HepG2 (cell line): ENCODE measurements at regions not wholly inside any gene's neighbourhood (a gene's known extent, or its start where the extent isn't known, plus 50 kb on each side); places are given as distances from the start of the nearest gene placed in this dataset.

Experiments
- ATAC-seq: fragments of 200-7000 bp; cut with Tn5 transposase; 3 replicates; pipeline ENCODE4 v1.9.1; 2020; ENCODE audit warnings: mild to moderate bottlenecking, moderate library complexity
- BruUV-seq: library from RNA; stranded (reverse); fragments of 400-500 nt; replicated peaks from 2 replicates; lab custom pipeline; 2021; lab: Mats Ljungman, UMichigan
- CTCF ChIA-PET: fragments of 300-600 bp; formaldehyde crosslinking; extraction: SDS; loops from one replicate; lab custom pipeline; 2021; ENCODE audit warnings: low total read pairs, inconsistent platforms, low intra/inter-chr PET ratio; lab: Yijun Ruan, JAX
- POLR2A ChIA-PET: fragments of 350-600 bp; sonication (Branson Sonifier 250); formaldehyde crosslinking; loops from one replicate; lab custom pipeline; 2020; ENCODE audit warnings: antibody characterized with exemption, inconsistent platforms; lab: Yijun Ruan, JAX
- DNase-seq: peaks from one replicate; pipeline ENCODE4 v3.0.0-alpha.2; 2015; ENCODE audit warnings: low spot score
- FAIRE-seq: peaks from 3 replicates; lab custom pipeline; 2011; peaks lifted over from hg19 to GRCh38; lab: Jason Lieb, UNC
- H2AFZ ChIP-seq: one replicate; pipeline ENCODE4 v1.6.1; 2011; ENCODE audit warnings: low read length, inconsistent platforms
- H3K27ac ChIP-seq: fragments of 300-600 bp; 3 replicates; pipeline ENCODE4 v1.8.0; 2011; ENCODE audit warnings: mixed run types, mild to moderate bottlenecking, mixed read lengths, low read length, inconsistent platforms; ENCODE audit not compliant: insufficient read depth; ENCODE audit errors: extremely low read length
- H3K27me3 ChIP-seq, 2 experiments: fragments of 200-600 bp in 1 of 2; 2 replicates in 1 of 2; 3 replicates in 1 of 2; pipeline versions ENCODE4 v1.6.0 to v1.8.0; 2011; ENCODE audit warnings: low read length in 2 of 2, mild to moderate bottlenecking in 2 of 2, moderate library complexity in 2 of 2, inconsistent platforms in 1 of 2; ENCODE audit not compliant: insufficient read depth in 2 of 2, control insufficient read depth in 1 of 2
- H3K36me3 ChIP-seq, 2 experiments: fragments of 200-600 bp in 1 of 2; replicated peaks in 1 of 2; 2 replicates in 1 of 2; 3 replicates in 1 of 2; pipeline versions ENCODE4 v1.5.1 to v1.8.0; 2011; ENCODE audit warnings: low read length in 2 of 2, inconsistent platforms in 1 of 2; ENCODE audit not compliant: insufficient read depth in 2 of 2, control insufficient read depth in 1 of 2
- H3K4me1 ChIP-seq: 2 replicates; pipeline ENCODE4 v1.5.1; 2012; ENCODE audit warnings: low read length, inconsistent platforms; ENCODE audit not compliant: insufficient read depth
- H3K4me2 ChIP-seq: 2 replicates; pipeline ENCODE4 v1.6.0; 2011; ENCODE audit warnings: low read depth, low read length, inconsistent platforms
- H3K4me3 ChIP-seq, 3 experiments: fragments of 200-600 bp in 1 of 3; sonication (generic), shearing (Covaris generic) in 1 of 3; replicated peaks in 1 of 3; 2 replicates each; pipeline ENCODE4 v1.5.1; 2011 to 2016; ENCODE audit warnings: low read length in 3 of 3, inconsistent platforms in 2 of 3, low read depth in 2 of 3, mild to moderate bottlenecking in 2 of 3, control low read depth in 1 of 3, mixed read lengths in 1 of 3; ENCODE audit not compliant: insufficient read depth in 1 of 3
- H3K79me2 ChIP-seq: one replicate; pipeline ENCODE4 v1.6.1; 2011; ENCODE audit warnings: low read length, inconsistent platforms; ENCODE audit not compliant: insufficient read depth
- H3K9ac ChIP-seq: 2 replicates; pipeline ENCODE4 v1.6.0; 2011; ENCODE audit warnings: mild to moderate bottlenecking, low read depth, low read length, inconsistent platforms; ENCODE audit not compliant: insufficient read depth
- H3K9me3 ChIP-seq: 2 replicates; pipeline ENCODE4 v1.5.1; 2012; ENCODE audit warnings: mild to moderate bottlenecking, low read length
- H4K20me1 ChIP-seq: 2 replicates; pipeline ENCODE4 v1.6.0; 2011; ENCODE audit warnings: inconsistent platforms, mild to moderate bottlenecking, low read length, moderate library complexity; ENCODE audit not compliant: insufficient read depth
- ATAD3A ChIP-seq: sonication (generic); formaldehyde crosslinking; IDR thresholded peaks from 2 replicates; pipeline ENCODE4 v1.4.0; 2020; ENCODE audit warnings: missing genetic modification reagents
- ATF7 ChIP-seq, 2 experiments: fragments of 450-650 bp in 1 of 2; sonication (generic) in 1 of 2; formaldehyde crosslinking in 1 of 2; IDR thresholded peaks; 2 replicates each; pipeline versions ENCODE4 v1.4.0 to v1.6.1; 2016 to 2020; ENCODE audit warnings: antibody characterized with exemption in 1 of 2, mild to moderate bottlenecking in 1 of 2, missing genetic modification reagents in 1 of 2
- CREB1 ChIP-seq, 2 experiments: fragments of 450-650 bp in 1 of 2; IDR thresholded peaks; 2 replicates each; pipeline ENCODE4 v1.6.1; 2016 to 2017; ENCODE audit warnings: control low read depth in 1 of 2, mild to moderate bottlenecking in 1 of 2, missing compliant biosample characterization in 1 of 2, missing genetic modification characterization in 1 of 2
- RERE ChIP-seq: IDR thresholded peaks from 2 replicates; pipeline ENCODE4 v1.6.1; 2016; ENCODE audit warnings: low read depth, missing genetic modification reagents, missing compliant biosample characterization
- ZNF263 ChIP-seq: sonication (generic); formaldehyde crosslinking; IDR thresholded peaks from 2 replicates; pipeline ENCODE4 v1.4.0; 2020; ENCODE audit warnings: missing genetic modification reagents
- ZNF619 ChIP-seq: sonication (generic); formaldehyde crosslinking; IDR thresholded peaks from 2 replicates; pipeline ENCODE4 v1.4.0; 2020; ENCODE audit warnings: mild to moderate bottlenecking, missing genetic modification reagents
- ZNF770 ChIP-seq: sonication (generic); formaldehyde crosslinking; IDR thresholded peaks from 2 replicates; pipeline ENCODE4 v1.5.0; 2020; ENCODE audit warnings: mild to moderate bottlenecking, missing genetic modification reagents
- WGBS: methylation state at CpG from one replicate; pipeline ENCODE4 v1.1.6; 2017; ENCODE audit warnings: low lambda C conversion rate; 5-methylcytosine and 5-hydroxymethylcytosine counted together
- in situ Hi-C: cut with HindIII; loops from 2 replicates; pipeline ENCODE4 v1.10.0; 2017; ENCODE audit warnings: low pct_unique_long_range_greater_than_20kb; ENCODE audit not compliant: extremely low pct_ligation_motif_present
- intact Hi-C: fragments of 100-400 bp; cut with micrococcal nuclease; formaldehyde crosslinking; loops from one replicate; pipeline ENCODE4 v1.10.0; 2022; ENCODE audit not compliant: unreplicated experiment

GRCh38 chr20:16848061-16848460 lies 99.9 kb downstream of the OTOR start (continued):
- no peak for TF ChIP-seq ZNF770 (CRISPR knock-in tag)
- TF ChIP-seq ZNF263, result no peak

GRCh38 chr20:16848526-16848925 lies 100.4 kb downstream of the OTOR start:
- WGBS, result 0% methylated on average over 1 of the region's 1 CpG
- FAIRE-seq (no peak), ATAC-seq (no peak), DNase-seq (no peak)
- CTCF ChIA-PET, result interaction anchor here (0.6 kb wide), 1 partner anchor 39 kb away, joined by 3 read pairs; no protein-coding TSS in a partner anchor
- Histone ChIP-seq H3K9ac (no peak overlapping the region), H3K27ac (no peak overlapping the region), H4K20me1 (no peaks in the 10 kb centered on the region), H2AFZ (no peak overlapping the region), H3K27me3 (no peaks in the 10 kb centered on the region), H3K36me3 (no peaks in the 10 kb centered on the region), H3K4me1 (no peaks in the 10 kb centered on the region), H3K9me3 (no peaks in the 10 kb centered on the region), H3K4me2 (no peak overlapping the region), H3K4me3 (no peak overlapping the region), H3K79me2 (no peaks in the 10 kb centered on the region)
- POLR2A ChIA-PET, result no interaction called here
- no TSS peak for BruUV-seq
- intact Hi-C loops (no loop called here), in situ Hi-C loops (no loop called here)
- no peak for TF ChIP-seq ZNF619 (CRISPR knock-in tag)
- TF ChIP-seq ZNF263, result no peak
- no peak for TF ChIP-seq ATAD3A (CRISPR knock-in tag)

- ChIA-PET CTCF (no interaction called here), POLR2A (no interaction called here)
- no peak overlapping the region for H3K4me3 ChIP-seq
- no peak overlapping the region for H3K4me2 ChIP-seq
- H3K36me3 ChIP-seq, result no peaks in the 10 kb centered on the region
- ATAC-seq, result no peak
- BruUV-seq, result no TSS peak
- DNase-seq, result no peak
- no peaks in the 10 kb centered on the region for H4K20me1 ChIP-seq
- 3% methylated on average over 1 of the region's 1 CpG for WGBS
- no peak overlapping the region for H3K9ac ChIP-seq
- H3K79me2 ChIP-seq, result no peaks in the 10 kb centered on the region
- no peak overlapping the region for H2AFZ ChIP-seq
- intact Hi-C loops (no loop called here), in situ Hi-C loops (no loop called here)
- H3K4me1 ChIP-seq, result no peaks in the 10 kb centered on the region
- FAIRE-seq, result no peak
- no peaks in the 10 kb centered on the region for H3K27me3 ChIP-seq
- 0 out of 2 replicates have a peak, but pooled peaks cover 8% of the 10 kb centered on the region for H3K9me3 ChIP-seq
- no peak overlapping the region for H3K27ac ChIP-seq
- no peak for TF ChIP-seq RERE
- TF ChIP-seq CREB1 (IDR thresholded peaks at IDR 0.05), result peak; percentile 64
- no peak for TF ChIP-seq CREB1 (CRISPR knock-in tag; IDR thresholded peaks at IDR 0.05)
- TF ChIP-seq ATF7 (IDR thresholded peaks at IDR 0.05), result peak; percentile 95
- no peak for TF ChIP-seq ATF7 (CRISPR knock-in tag; IDR thresholded peaks at IDR 0.05)
Measured at GRCh38 chr20:16860914-16861313, 112.8 kb downstream of the OTOR start.
